Psoas muscle (tissue), 7 donors: ENCODE measurements at regions not wholly inside any gene's neighbourhood (a gene's known extent, or its start where the extent isn't known, plus 50 kb on each side); places are given as distances from the start of the nearest gene placed in this dataset.

Source experiments
- ATAC-seq, 4 donors: fragments of 200-7000 bp; cut with Tn5 transposase; one replicate each; pipeline ENCODE4 v1.9.1; 2020; ENCODE audit warnings: moderate library complexity in 3 of 4, mild to moderate bottlenecking in 2 of 4
- DNase-seq, 2 donors: peaks; one replicate each; pipeline ENCODE4 v3.0.0-alpha.2; 2020
- H3K27ac ChIP-seq: fragments of 200-600 bp; one replicate; pipeline ENCODE4 v1.8.0; 2022
- H3K27me3 ChIP-seq, 3 donors: fragments of 200-600 bp in 1 of 3; one replicate each; pipeline versions ENCODE4 v1.6.1 to v1.8.0; 2013 to 2022; ENCODE audit warnings: low read length in 2 of 3, mild to moderate bottlenecking in 2 of 3, moderate library complexity in 1 of 3; ENCODE audit not compliant: insufficient read depth in 3 of 3
- H3K36me3 ChIP-seq, 2 donors: fragments of 200-600 bp in 1 of 2; one replicate each; pipeline versions ENCODE4 v1.6.1 to v1.8.0; 2013 to 2022; ENCODE audit warnings: low read depth in 1 of 2, mild to moderate bottlenecking in 1 of 2, moderate library complexity in 1 of 2; ENCODE audit not compliant: insufficient read depth in 1 of 2
- H3K4me1 ChIP-seq: fragments of 200-600 bp; one replicate; pipeline ENCODE4 v1.8.0; 2022
- H3K4me3 ChIP-seq: fragments of 200-600 bp; one replicate; pipeline ENCODE4 v1.8.0; 2022; ENCODE audit warnings: mild to moderate bottlenecking
- H3K9me3 ChIP-seq: fragments of 200-600 bp; one replicate; pipeline ENCODE4 v1.8.0; 2022
- CTCF ChIP-seq: fragments of 200-600 bp; IDR thresholded peaks from one replicate; pipeline ENCODE4 v1.8.0; 2022; ENCODE audit warnings: antibody characterized with exemption
- WGBS, 3 donors: extraction: QIAGEN DNeasy Blood & Tissue Kit; methylation state at CpG; one replicate each; pipeline versions ENCODE4 v1.1.6 to v1.1.7; 2013; 5-methylcytosine and 5-hydroxymethylcytosine counted together
- intact Hi-C, 2 donors: fragments of 100-400 bp; cut with DNase I; formaldehyde crosslinking; loops; one replicate each; pipeline versions ENCODE4 v1.11.0 to v1.14.2; 2022
- donor health status: healthy with polysubstance abuse.
- donor health status: DM: no; HTN: no; CAD: no; lungs with moderate emphysema.
- donor health status: Bipolar disorder and iron deficiency.
- donor health status: healthy.
- donor health status: DM: yes; HTN: yes; CAD: no.
- donor health status: DM: no; HTN: no; CAD: no.
- donor health status: DM: yes; HTN: yes; CAD: no.

GRCh38 chr2:48808311-48808710 is 52.8 kb upstream of the LHCGR start:
- TF ChIP-seq CTCF: no peak

More at GRCh38 chr2:48808311-48808710, 52.8 kb upstream of the LHCGR start:
- no peak overlapping the region for H3K27ac ChIP-seq
- H3K9me3 ChIP-seq: no peaks in the 10 kb centered on the region
- no peaks in the 10 kb centered on the region for H3K4me1 ChIP-seq
- intact Hi-C loops: no loop called here
- H3K36me3 ChIP-seq: no peaks in the 10 kb centered on the region
- DNase-seq: no peak
- ATAC-seq: no peak
- no peaks in the 10 kb centered on the region for H3K27me3 ChIP-seq
- no peak overlapping the region for H3K4me3 ChIP-seq
- WGBS, 3 donors: 92 to 100% (median 97%) methylated on average over 1 of the region's 1 CpG
